ENCODE measurements at regions not wholly inside any gene's neighbourhood (a gene's known extent, or its start where the extent isn't known, plus 50 kb on each side); places are given as distances from the start of the nearest gene placed in this dataset.

- no peak for TF ChIP-seq REST (IDR thresholded peaks at IDR 0.05; ENCODE audit: low read depth)
- no peak for TF ChIP-seq FOXM1 (IDR thresholded peaks at IDR 0.05; ENCODE audit: borderline replicate concordance, low read depth)
- no peak for TF ChIP-seq CREB1 (IDR thresholded peaks at IDR 0.05; ENCODE audit: low read depth)
- no peak for TF ChIP-seq MAX (IDR thresholded peaks at IDR 0.05)
- no peak for TF ChIP-seq TAF1 (IDR thresholded peaks at IDR 0.05; ENCODE audit: low read depth)
- TF ChIP-seq EP300 (IDR thresholded peaks at IDR 0.05; ENCODE audit: borderline replicate concordance): no peak
- no peak for TF ChIP-seq ZBTB7A (IDR thresholded peaks at IDR 0.05; ENCODE audit: low read depth)
- TF ChIP-seq RAD21 (IDR thresholded peaks at IDR 0.05; ENCODE audit: low read depth): no peak
These were observed 93.3 kb upstream of the RAI14 start for GRCh38 chr5:34562791-34563190.
